ENCODE measurements at regions not wholly inside any gene's neighbourhood (a gene's known extent, or its start where the extent isn't known, plus 50 kb on each side); places are given as distances from the start of the nearest gene placed in this dataset.

GRCh38 chr18:34514957-34515356 is 195.1 kb upstream of the DTNA start:
- TF ChIP-seq CTCF (IDR thresholded peaks at IDR 0.05) (no peak), POLR2A (IDR thresholded peaks at IDR 0.05) (no peak)

All from breast epithelium (tissue), 3 donors.